HG02610 (cell line): ENCODE measurements at regions not wholly inside any gene's neighbourhood (a gene's known extent, or its start where the extent isn't known, plus 50 kb on each side); places are given as distances from the start of the nearest gene placed in this dataset.

Experiments
- ATAC-seq: cut with Tn5 transposase; IDR thresholded peaks from one replicate; pipeline ENCODE4 v1.9.1; 2021; ENCODE audit warnings: mild to moderate bottlenecking, moderate library complexity; ENCODE audit not compliant: unreplicated experiment

GRCh38 chr4:35963383-35963782 lies 280.9 kb downstream of the ARAP2 start:
- ATAC-seq: no peak

GRCh38 chr4:35963974-35964515 lies 280.3 kb downstream of the ARAP2 start:
- ATAC-seq: no peak

- ATAC-seq: no peak
Measured at GRCh38 chr4:35965300-35965699, 279.0 kb downstream of the ARAP2 start.

GRCh38 chr4:35966566-35966965 lies 277.7 kb downstream of the ARAP2 start:
- peak; percentile 32 for ATAC-seq

GRCh38 chr4:35970366-35970960 lies 273.9 kb downstream of the ARAP2 start:
- peak; percentile 86 for ATAC-seq

- ATAC-seq: no peak
Measured at GRCh38 chr4:35972814-35973213, 271.5 kb downstream of the ARAP2 start.

GRCh38 chr4:35975617-35976355 lies 268.5 kb downstream of the ARAP2 start:
- peak; percentile 79 for ATAC-seq

GRCh38 chr4:35978551-35978950 lies 265.8 kb downstream of the ARAP2 start:
- ATAC-seq: no peak

GRCh38 chr4:35982318-35982717 lies 262.0 kb downstream of the ARAP2 start:
- no peak for ATAC-seq

GRCh38 chr4:35986537-35986936 lies 257.8 kb downstream of the ARAP2 start:
- peak; percentile 59 for ATAC-seq

GRCh38 chr4:35993606-35994005 lies 250.7 kb downstream of the ARAP2 start:
- ATAC-seq: no peak

- no peak for ATAC-seq
Measured at GRCh38 chr4:36000941-36001557, 243.3 kb downstream of the ARAP2 start.

GRCh38 chr4:36003051-36003450 lies 241.3 kb downstream of the ARAP2 start:
- no peak for ATAC-seq

GRCh38 chr4:36004204-36004851 lies 240.0 kb downstream of the ARAP2 start:
- ATAC-seq: no peak

GRCh38 chr4:36006226-36006625 lies 238.1 kb downstream of the ARAP2 start:
- ATAC-seq: no peak

- no peak for ATAC-seq
Measured at GRCh38 chr4:36010397-36010929, 233.9 kb downstream of the ARAP2 start.

GRCh38 chr4:36011381-36011780 lies 232.9 kb downstream of the ARAP2 start:
- ATAC-seq: no peak

- ATAC-seq: no peak
Measured at GRCh38 chr4:36012503-36012902, 231.8 kb downstream of the ARAP2 start.

GRCh38 chr4:36013206-36013605 lies 231.1 kb downstream of the ARAP2 start:
- no peak for ATAC-seq
